ENCODE measurements at regions not wholly inside any gene's neighbourhood (a gene's known extent, or its start where the extent isn't known, plus 50 kb on each side); places are given as distances from the start of the nearest gene placed in this dataset.

- TF ChIP-seq, protein P1, sequence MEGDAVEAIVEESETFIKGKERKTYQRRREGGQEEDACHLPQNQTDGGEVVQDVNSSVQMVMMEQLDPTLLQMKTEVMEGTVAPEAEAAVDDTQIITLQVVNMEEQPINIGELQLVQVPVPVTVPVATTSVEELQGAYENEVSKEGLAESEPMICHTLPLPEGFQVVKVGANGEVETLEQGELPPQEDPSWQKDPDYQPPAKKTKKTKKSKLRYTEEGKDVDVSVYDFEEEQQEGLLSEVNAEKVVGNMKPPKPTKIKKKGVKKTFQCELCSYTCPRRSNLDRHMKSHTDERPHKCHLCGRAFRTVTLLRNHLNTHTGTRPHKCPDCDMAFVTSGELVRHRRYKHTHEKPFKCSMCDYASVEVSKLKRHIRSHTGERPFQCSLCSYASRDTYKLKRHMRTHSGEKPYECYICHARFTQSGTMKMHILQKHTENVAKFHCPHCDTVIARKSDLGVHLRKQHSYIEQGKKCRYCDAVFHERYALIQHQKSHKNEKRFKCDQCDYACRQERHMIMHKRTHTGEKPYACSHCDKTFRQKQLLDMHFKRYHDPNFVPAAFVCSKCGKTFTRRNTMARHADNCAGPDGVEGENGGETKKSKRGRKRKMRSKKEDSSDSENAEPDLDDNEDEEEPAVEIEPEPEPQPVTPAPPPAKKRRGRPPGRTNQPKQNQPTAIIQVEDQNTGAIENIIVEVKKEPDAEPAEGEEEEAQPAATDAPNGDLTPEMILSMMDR (conservative IDR thresholded peaks at IDR 0.05; ENCODE audit: low read depth, low read length): no peak
- no peak for TF ChIP-seq EZH2 (IDR thresholded peaks at IDR 0.05; ENCODE audit: borderline replicate concordance, low read depth, low read length, poor library complexity, severe bottlenecking)
Measured at GRCh38 chr10:58106211-58107035, 161.3 kb downstream of the IPMK start.
